Spinal cord (tissue), 10 donors: ENCODE measurements at regions not wholly inside any gene's neighbourhood (a gene's known extent, or its start where the extent isn't known, plus 50 kb on each side); places are given as distances from the start of the nearest gene placed in this dataset. TPM values are rescaled to one million over a fixed set of nuclear protein-coding genes. Genes with fewer than 3 reads are reported as not detected.

ENCODE experiments used
- DNase-seq, 6 donors: peaks; one replicate each; pipeline versions ENCODE4 v3.0.0 to v3.0.0-alpha.2; 2013 to 2015; ENCODE audit warnings: low spot score in 6 of 6, low read depth in 4 of 6
- H3K27ac ChIP-seq: one replicate; pipeline ENCODE4 v1.5.1; 2013; ENCODE audit warnings: low read depth, low read length, control low read depth
- H3K27me3 ChIP-seq: one replicate; pipeline ENCODE4 v1.6.1; 2013; ENCODE audit warnings: low read length; ENCODE audit not compliant: control insufficient read depth, insufficient read depth
- H3K36me3 ChIP-seq: one replicate; pipeline ENCODE4 v1.6.1; 2013; ENCODE audit warnings: low read length; ENCODE audit not compliant: control insufficient read depth, insufficient read depth
- H3K4me1 ChIP-seq: one replicate; pipeline ENCODE4 v1.6.1; 2013; ENCODE audit warnings: low read length; ENCODE audit not compliant: control insufficient read depth, insufficient read depth
- H3K4me3 ChIP-seq: one replicate; pipeline ENCODE4 v1.5.1; 2013; ENCODE audit warnings: low read depth, low read length, control low read depth
- H3K9me3 ChIP-seq: one replicate; pipeline ENCODE4 v1.6.1; 2013; ENCODE audit warnings: low read length; ENCODE audit not compliant: control insufficient read depth, insufficient read depth
- WGBS: methylation state at CpG from one replicate; pipeline ENCODE4 v1.1.5; 2013; ENCODE audit warnings: missing lambda C conversion rate; ENCODE audit not compliant: insufficient coverage; 5-methylcytosine and 5-hydroxymethylcytosine counted together
- small RNA-seq: library from RNA; depleted of rRNA; stranded (forward); fragments of <200 nt; gene quantifications from one replicate; pipeline ENCODE3, GENCODE V24; 2014; ENCODE audit warnings: low replicate concordance
- donor health status: healthy.

- no peak for DNase-seq
- no CpG with 5 or more reads among the region's 2 CpGs for WGBS
- no peaks in the 10 kb centered on the region for H3K9me3 ChIP-seq
- H3K36me3 ChIP-seq: no peaks in the 10 kb centered on the region
- no peak overlapping the region for H3K27ac ChIP-seq
- no peak overlapping the region for H3K4me3 ChIP-seq
- H3K27me3 ChIP-seq: no peaks in the 10 kb centered on the region
- H3K4me1 ChIP-seq: no peaks in the 10 kb centered on the region
These were observed 77.3 kb upstream of the ANO6 start for GRCh38 chr12:45138609-45139008.

DNA sequence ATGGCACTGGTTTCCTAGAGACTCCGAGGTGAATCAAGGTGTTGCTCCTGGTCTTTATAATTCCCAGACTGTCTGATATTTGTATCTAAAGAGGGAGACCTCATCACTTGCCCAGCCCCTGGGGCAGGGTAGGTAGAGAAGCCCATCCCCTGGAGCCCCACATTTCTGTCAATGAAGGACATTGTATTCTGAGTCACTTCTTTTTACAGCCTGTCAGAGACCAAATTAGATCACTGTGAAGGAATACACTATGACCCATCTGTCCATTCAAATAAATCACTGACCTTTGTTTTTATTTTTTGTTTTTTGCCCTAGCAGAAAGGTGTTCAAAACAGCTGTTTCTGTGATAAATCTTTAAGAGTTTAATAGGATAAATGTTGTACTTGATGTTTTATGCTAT lies 67.9 kb upstream of the ANO6 start:
- no peaks in the 10 kb centered on the region for H3K27me3 ChIP-seq
- no peaks in the 10 kb centered on the region for H3K36me3 ChIP-seq
- no peak for DNase-seq
- H3K4me1 ChIP-seq: no peaks in the 10 kb centered on the region
- no peak overlapping the region for H3K4me3 ChIP-seq
- no peaks in the 10 kb centered on the region for H3K9me3 ChIP-seq
- 100% methylated on average over 1 of the region's 1 CpG for WGBS
- no peak overlapping the region for H3K27ac ChIP-seq

- no peak for DNase-seq
- no peaks in the 10 kb centered on the region for H3K4me1 ChIP-seq
- no peaks in the 10 kb centered on the region for H3K27me3 ChIP-seq
- H3K27ac ChIP-seq: no peak overlapping the region
- WGBS: no CpG with 5 or more reads among the region's 3 CpGs
- H3K36me3 ChIP-seq: no peaks in the 10 kb centered on the region
- H3K9me3 ChIP-seq: no peaks in the 10 kb centered on the region
- H3K4me3 ChIP-seq: no peak overlapping the region
These were observed 67.3 kb upstream of the ANO6 start for GRCh38 chr12:45148619-45149018.

DNA sequence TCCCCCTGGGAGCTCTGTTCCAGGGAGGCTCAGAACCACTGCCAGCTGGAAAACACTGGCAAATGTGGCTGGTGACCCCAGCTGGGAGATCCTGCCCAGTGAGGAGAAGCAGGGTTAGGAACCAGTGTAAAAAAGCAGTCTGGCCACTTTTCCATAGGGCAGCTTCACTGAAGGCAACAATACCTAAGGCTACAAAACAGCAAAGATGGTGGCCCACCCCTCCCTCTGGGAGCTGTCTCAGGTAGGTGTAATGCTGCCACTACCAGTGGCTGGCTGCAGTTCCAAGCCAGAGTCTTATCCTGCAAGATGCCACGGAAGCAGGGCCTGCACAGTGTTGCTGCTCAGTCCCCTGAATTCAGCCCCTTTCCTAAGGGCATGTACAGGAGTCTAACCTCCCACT lies 50.6 kb upstream of the ANO6 start:
- Histone ChIP-seq H3K4me1 (no peaks in the 10 kb centered on the region), H3K36me3 (no peaks in the 10 kb centered on the region), H3K27me3 (no peaks in the 10 kb centered on the region), H3K9me3 (no peaks in the 10 kb centered on the region), H3K27ac (no peak overlapping the region), H3K4me3 (no peak overlapping the region)
- WGBS: 100% methylated on average over 1 of the region's 1 CpG
- DNase-seq: no peak

DNA sequence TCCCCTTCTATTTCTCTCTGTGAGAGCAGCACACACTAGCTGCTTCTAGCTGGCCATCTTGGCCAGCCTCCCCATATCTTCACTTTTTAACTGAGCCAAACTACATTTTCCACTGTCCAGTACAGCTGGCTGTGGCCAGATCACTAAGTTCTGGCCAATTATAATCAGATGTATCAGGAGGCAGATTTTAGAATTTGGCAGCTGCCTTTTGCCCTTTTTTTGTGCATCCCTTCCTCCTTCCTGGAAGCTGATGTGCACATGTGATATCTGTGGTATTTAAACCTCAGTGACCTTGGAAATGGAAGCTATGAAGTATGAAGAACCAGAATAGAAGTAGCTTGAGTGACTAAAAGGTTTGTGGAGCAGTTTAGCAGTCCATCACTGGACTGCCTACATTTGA lies 49.8 kb upstream of the ANO6 start:
- H3K36me3 ChIP-seq: no peaks in the 10 kb centered on the region
- no peaks in the 10 kb centered on the region for H3K4me1 ChIP-seq
- DNase-seq: no peak
- H3K27me3 ChIP-seq: no peaks in the 10 kb centered on the region
- no peak overlapping the region for H3K27ac ChIP-seq
- H3K9me3 ChIP-seq: no peaks in the 10 kb centered on the region
- no peak overlapping the region for H3K4me3 ChIP-seq

Small RNAs in the stretch of these regions (small RNA-seq; reads per million reads assigned to genes)
- gene RNA5SP361: not detected
